DMS114 treated with DMSO at 0.1 percent for 48 hours (cell line): ENCODE measurements at regions not wholly inside any gene's neighbourhood (a gene's known extent, or its start where the extent isn't known, plus 50 kb on each side); places are given as distances from the start of the nearest gene placed in this dataset.

Experiments
- DNase-seq: peaks from one replicate; lab custom pipeline; 2025; ENCODE audit not compliant: unreplicated experiment; lab: John Stamatoyannopoulos, UW

DNA sequence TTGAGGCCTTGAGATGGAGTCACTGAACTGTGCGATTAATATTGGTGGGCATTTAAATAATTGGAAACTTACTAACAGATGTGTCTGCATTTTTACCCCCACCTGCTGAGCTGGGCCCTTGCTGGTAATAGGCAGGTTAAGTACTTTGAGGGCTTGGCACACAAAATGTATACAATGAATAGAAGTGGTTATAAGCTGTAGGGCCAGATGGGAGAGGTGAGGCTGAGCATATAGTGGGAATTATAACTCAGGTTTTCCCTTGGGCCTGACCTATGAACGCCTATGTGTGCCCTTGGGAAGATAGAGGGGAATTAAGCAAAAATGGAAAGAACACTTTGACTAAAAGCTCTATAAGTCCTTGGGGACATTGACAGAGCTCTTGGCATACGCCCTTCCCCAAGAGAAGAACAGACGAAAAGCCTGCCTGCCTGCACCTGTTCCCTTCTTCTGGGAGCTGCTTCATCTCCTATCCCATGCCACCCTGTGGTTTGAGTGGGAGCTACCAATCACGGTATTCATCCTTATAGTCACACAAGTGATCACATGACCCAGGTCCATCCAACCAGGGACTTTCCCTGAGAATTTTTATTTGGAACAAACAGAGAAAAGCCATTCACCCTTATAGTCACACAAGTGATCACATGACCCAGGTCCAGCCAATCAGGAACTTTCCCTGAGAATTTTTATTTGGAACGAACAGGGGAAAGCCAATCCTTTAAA is 260.7 kb upstream of the CSF3R start:
- DNase-seq: no peak

DNA sequence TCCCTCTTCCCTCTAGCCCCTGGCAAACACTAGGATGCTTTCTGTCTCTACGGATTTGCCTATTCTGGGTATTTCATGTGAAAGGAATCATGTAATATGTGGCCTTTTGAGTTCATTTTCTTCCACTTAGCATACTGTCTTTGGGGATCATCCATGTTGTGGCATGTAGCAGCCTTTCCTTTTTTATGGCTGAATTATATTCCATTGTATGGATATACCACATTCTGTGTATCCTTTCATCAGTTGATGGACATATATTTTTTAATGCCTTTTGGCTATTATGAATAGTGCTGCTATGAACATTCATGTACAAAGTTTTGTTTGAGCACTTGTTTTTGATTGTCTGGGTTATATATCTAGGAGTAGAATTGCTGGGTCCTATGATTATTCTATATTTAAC is 258.4 kb upstream of the CSF3R start:
- no peak for DNase-seq

DNA sequence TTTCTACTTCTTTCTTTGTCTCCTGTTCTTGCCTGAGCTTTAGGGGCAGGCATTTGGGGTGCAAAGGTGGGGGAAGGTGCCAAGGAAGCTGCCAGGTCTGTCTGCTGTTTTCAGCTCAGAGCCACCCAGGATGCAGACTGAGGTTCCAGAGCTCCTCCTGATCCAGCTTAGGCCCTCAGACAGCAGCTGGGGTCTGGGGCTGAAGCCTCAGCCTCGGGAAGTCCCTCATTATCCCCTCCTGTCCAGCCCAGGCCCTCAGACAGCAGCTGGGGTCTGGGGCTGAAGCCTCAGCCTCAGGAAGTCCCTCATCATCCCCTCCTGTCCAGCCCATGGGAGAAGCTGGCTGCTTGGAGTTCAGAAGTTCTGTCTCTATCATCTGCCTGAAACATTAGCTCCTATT is 257.7 kb upstream of the CSF3R start:
- DNase-seq: no peak

DNA sequence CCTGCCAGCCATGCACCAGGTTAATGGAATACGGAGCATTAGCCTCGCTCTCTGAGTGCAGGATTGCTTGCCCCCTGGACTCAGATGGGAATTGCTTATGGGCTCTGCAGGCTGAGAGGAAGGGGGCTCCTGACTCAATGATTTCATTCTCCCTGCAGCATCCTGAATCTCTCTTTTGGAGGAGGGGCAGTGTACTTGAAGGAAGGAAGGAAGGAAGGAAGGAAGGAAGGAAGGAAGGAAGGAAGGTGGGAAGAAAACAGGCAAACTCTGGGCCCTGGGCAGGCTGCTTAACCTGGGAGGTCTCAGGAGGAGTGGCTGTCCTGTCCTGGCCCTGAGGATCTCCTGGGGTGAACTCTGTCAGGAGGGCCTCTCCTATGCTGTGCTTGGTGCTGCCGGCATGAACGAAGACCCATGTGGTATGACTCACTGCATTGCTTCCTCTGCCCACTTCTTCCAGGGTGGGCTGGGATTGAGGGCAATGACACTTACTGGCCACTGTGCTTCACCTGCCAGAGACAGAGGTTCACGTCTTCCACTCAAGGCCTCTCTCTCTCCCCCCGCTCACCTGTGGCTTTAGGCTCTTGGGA is 257.1 kb upstream of the CSF3R start:
- DNase-seq: no peak

DNA sequence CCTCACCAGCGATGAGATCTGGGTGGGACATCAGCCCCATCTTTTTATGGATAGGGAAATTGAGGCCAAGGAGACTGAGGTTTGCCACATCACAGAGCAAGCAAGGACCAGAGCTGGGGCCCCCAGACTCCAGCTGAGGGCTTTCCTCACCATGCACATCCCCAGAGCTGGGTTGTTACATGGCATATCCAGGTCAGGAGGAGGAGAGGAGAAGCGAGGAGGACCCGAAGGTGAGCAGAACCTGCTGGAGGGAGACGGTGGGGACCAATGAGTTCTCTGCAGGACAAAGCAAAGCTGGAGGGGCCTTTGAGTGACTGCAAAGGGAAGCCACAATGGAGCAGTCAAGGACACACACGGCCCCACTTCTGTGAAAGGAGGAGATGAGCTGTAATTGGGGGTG is 255.5 kb upstream of the CSF3R start:
- DNase-seq: no peak

DNA sequence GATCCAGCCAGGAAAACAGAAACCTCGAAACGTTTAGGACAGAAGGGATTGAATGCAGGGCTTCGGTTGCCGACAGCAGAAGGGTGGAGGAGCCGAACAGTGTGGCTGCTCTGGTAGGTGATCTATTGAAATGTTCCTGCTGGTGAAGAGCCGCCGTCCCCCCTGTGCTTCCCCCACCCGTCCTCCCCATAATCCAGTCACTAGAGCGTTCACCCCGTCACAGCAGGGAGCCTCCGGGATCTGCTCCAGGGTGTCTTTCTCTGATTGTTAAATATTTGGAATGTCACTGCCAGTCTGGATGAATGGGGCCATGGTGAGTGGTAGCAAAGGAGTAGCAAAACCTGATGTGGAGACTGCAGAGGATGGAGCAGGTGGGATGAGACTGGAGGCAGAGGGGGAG is 255.1 kb upstream of the CSF3R start:
- DNase-seq: no peak

DNA sequence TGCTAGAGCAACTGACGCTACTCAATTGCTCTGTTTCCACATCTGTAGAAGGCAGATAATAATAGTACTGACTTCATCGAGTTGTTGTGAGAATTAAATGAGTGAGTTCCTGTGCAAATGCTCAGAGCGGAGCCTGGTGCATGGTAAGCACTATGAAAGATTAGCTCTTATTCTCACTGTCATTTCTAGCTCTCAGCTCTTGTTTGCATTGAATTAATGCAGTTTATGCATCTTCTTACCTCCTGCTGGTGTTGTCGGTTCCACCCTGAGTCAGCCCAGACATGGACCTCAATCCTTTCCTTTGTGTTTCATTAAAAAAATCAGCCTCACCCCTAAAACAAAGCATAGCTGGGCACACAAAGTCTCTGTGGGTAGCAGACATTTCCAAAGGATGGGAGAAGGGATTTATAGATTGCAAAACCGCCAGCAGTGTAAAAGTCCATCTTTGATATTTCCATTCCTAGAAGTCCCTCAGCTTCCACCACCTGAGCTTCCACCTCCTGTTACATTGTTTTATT is 254.4 kb upstream of the CSF3R start:
- no peak for DNase-seq

DNA sequence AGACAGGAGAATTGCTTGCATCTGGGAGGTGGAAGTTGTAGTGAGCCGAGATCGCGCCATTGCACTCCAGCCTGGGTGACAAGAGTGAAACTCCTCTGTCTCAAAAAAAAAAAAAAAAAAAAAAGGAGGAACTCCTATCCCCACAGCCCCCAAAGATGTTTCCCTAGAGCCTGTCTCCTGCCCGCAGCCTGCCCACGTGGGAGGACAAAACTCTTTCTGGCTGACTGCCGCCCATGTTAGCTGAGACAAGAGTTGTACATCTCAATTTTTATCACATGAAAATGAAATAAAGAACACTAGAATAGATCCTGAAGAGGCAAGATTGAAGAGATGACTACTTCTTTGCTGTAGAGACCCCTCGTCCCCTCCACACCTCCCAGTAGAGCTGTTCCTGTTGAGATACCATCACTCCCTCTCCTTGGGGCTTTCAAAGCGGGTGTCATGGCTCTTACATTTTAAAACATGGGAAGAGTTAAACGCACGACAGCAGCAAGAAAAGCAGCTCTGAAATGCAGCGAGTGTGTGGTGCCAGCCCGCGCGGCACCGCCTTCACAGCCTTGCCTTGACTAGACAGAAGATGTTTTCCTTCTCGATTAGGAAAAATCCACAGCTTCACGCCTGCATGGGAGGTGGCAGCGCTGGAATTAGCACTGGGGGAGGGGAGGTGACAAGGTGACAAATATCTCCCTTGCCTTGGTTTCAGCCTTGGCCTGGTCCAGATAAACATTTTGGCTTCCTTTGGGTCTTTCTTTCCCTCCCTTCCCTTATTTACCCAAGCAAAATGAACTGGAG is 253.4 kb upstream of the CSF3R start:
- DNase-seq: no peak

DNA sequence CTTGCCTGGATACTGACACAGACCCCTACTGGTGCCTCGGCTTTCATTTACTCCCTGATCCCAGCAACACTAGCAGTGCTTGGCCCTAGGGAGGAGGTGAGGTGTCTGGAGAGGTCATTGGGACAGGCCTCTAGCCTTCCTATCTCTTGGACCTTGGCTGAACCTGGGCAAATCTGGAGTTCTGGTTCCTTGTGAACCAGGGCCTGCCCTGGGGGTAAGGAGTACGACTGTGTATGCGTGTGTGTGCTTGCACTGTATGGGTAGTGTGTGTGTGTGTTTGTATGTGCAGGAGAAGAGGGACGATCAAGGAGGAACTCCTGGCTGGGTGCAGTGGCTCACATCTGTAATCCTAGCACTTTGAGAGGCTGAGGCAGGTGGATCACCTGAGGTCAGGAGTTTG is 252.7 kb upstream of the CSF3R start:
- no peak for DNase-seq

DNA sequence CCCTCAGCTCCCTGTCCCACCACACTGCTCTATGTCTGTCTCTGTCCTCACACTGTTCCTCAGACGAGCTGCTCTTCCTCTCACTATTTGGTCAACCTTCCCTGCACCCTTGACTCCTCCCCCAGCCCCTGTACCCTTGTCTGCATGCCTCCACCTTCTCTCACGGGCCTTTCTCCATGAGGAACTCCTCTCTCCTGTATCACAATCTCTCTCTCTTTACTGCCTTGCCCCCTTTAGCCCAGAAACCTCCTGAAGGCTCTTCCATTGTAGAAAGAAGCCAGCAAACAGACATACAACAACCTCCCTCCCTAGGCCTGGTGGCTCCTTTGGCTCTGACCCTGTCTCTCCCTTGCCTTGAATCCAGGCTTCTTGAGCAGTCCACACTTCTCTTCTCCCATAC is 251.6 kb upstream of the CSF3R start:
- no peak for DNase-seq

DNA sequence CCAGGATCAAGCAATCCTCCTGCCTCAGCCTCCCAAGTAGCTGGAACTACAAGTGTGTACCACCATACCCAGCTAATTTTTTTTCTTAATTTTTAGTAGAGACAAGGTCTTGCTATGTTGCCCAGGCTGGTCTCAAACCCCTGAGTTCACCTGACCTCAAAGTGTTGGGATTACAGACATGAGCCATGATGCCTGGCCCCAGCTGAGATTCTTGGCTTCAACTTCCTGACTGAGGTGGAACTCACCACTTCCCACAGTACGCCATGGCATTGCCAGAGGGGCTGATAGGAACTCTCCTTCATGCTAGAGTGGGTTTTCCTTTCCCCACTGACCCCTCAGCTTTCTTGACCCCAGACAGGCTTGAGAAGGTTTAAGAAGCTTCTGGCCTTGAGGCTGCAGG is 251.0 kb upstream of the CSF3R start:
- no peak for DNase-seq

DNA sequence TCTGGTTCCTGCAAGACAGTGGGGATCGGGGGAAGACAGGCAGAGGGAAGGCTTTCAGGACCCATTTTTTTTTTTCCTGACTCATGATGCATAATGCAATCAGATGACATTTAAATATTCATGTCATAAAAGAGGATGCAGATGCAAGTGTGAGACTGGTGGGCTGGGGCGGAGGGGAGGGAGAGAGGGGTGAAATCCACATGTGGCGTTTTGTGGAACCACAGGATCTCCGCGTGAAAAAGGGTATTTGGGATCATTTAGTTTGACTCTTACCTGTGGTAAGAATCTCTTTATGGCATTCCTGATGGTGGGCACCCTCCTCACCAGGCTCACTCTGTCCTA is 249.3 kb upstream of the CSF3R start:
- no peak for DNase-seq

DNA sequence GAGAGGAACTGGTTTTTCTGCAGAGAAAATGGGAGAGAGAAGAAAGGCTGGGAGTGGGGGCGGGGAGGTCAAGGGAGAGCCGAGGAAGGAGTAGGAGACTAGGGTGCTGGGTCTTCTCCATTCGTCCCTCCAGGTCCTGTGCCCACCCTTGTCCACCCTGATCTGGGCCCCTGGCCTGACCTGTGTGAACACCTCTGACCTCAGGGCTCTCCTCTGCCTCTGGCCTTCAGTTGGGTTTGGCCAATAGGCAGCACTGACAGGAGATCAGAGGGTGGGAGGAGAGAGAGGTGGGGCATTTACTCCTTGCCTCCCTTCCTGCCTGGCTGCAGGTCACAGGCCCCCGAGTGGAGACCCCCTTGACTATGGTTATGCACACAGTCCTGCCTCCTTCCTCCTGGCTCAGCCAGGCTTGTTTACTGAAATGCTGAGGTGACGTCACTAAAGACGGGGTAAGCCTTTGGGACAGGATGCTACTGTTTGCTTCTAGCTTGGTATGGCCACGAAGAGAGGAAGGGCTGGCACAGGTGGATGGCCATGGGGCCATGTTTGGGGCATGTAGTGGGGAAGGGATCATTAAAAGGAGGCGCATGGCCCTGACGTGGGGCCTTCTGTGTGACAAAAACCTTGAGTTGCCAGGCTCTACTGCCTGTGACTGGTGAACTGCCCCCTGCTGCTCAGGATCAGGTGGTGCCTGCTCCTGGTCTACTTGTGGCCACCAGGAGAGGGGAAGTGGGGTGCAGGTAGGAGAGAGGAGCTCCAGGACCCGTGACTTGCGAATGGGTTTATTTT is 248.7 kb upstream of the CSF3R start:
- DNase-seq: no peak

DNA sequence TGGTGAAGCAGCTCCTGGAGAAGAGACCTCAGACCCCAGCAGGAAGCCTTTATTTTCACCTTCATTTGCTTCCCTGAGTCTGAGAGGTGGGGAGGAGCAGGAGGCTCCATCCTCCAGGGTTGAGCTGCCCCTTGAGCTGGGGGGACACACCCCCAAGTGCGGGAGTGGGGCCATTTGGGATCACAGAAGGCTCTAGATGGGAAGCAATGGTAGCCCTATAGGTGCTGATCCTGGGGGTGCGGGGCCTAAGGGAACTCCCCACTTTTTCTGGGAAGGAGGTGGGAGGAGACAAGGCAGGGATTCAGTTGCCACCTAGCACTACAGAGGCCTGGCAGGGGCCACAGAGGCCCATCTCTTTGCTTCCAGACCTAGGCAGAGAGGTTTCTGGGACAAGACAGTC is 247.9 kb upstream of the CSF3R start:
- DNase-seq: no peak

DNA sequence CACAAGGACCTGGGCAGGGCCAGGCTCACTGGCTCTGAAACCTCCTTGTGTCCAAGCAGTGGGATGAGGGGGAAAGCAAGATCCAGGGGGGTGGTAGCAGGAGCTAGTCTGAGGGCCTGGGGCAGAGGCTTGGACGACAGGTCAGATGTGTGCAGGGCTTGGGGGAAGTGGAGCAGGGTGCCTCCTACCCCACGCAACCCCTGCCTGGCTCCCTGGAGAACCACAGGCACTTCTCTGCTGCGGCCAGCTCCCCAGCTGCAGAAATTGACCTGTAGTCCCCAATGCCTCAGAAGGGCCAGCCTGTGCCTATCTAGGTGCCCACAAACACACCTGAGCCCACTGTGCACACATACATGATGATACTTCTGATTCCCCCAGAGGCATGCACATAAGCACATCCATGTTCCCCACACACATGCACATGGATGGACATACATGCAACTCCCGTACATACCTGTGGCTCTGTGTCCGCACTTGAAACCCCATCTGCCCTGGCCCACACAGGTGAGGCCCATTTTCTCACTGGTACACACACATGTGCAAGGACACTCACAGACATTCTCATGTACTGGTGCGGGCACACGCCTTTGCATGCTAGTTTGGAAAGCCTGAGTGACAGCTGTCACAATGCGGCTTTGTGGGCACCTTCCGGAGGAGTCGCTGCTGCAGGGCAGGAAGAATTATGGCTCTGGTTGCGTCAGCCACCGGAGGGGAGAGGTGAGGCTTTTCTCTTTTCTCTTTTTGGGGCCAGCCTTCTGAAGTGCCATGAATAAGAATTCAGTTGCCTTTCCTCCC is 247.2 kb upstream of the CSF3R start:
- DNase-seq: no peak

DNA sequence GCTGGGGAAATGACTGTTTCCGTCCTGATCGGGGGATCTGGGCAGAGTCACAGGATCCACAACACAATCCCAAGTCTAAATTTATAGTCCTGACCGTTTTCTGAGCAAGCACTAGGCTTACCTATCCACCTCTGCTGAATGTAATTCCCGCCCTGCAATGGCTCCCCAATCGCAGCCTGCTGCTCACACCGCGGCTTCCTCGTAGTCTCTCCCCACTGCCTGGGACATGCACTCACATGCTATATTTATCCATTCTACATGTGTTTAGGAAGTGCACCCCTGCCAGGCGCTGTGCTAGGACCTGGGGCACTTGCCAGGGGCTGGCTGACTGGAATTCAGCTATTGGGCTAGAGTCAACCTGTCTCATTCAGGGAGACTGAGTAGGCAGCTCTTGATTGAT is 246.6 kb upstream of the CSF3R start:
- no peak for DNase-seq

DNA sequence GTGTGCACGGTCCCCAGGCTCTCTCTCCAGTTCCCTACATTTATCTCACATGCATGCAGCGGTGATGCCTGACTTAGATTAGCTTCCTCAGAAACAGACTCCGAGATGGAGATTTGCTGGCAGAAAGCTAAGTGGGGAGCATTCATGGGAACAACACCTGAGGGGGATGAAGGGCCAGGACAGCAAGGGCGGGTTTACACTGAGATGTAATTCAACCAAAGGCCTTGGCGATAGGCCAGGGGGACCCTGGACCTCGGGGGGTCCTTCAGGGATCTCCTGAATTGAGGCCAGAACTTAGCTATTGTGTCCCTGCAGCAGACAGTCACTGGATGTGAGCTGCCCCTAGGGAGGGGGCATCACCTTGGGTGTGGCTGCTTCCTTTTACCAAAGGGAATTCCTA is 246.1 kb upstream of the CSF3R start:
- no peak for DNase-seq

DNA sequence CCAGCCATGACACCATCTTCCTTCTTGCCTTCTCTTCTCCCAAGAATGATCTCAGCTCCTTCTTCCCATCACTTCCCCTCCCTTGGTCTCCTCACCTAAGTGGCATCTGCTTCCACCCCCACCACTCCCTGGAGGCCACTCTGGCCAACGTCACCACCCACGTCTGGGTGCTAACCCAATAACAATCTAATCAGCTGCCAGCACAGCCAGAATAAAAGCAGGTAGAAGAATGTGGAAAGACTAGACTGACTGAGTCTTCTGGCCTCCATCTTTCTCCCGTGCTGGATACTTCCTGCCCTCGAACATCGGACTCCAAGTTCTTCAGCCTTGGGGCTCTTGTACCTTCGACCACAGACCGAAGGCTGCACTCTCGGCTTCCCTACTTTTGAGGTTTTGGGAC is 245.3 kb upstream of the CSF3R start:
- no peak for DNase-seq

DNA sequence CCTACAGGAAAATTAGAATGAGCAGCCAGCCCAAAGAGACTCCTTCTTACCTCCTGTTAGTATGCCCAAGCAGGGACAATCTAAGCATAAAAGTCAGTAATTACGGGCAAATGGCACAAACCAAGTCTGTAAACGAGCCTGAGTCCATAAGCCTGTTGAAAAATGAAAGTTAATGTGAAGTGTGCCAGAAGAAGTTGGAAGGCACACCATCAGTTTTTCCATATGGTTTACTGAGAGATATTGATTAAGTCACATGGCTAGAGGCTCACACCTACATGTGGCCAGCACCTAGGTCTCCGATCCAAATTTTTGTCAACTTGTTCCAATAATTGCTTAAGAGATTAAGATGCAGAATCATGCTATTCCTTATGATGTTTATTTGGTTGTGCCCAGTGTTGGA is 242.4 kb upstream of the CSF3R start:
- no peak for DNase-seq

DNA sequence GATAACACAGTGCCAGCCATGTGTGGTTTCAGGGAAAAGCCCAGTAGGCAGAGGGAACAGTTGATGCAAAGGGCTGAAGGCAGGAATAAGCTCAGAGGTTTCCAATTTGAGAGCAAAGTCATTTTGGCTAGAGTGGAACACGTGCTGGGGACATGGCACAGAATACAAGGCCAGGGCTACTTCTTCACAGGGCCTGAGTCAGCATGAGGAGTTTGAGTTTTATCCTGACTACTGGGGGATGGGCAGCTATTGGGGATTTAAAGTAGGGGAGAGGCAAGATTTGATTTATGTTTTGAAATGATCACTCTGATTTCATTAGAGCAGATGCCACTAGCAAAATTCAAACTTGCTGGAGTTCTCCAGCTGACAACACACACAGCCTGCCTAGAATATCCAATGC is 241.1 kb upstream of the CSF3R start:
- DNase-seq: no peak

DNA sequence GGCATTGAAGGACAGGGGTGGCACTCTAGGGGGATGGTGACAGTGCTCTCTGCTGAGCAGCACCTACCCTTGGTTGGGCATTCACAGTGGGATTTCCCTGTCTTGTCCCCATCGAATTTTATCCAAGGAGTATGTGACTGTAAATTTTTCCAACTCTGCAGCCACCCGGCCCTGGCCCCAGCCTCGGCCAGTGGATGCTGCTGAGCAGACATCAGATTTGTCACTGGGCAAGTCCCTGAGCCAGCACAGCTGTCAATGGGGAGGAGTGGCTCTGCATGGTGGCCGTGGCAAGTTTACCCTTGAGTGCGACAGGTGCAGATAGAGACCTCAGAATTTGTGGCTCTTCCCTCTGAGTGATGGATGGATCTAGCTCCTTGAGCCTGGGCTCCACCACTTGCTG is 240.2 kb upstream of the CSF3R start:
- DNase-seq: no peak
